Posterior vena cava (tissue), 2 donors: ENCODE measurements at regions not wholly inside any gene's neighbourhood (a gene's known extent, or its start where the extent isn't known, plus 50 kb on each side); places are given as distances from the start of the nearest gene placed in this dataset.
"Not testable (repeated sequence)": the region's sequence is repeated elsewhere in the genome, so short reads cannot be mapped to it uniquely, and the experiment has no call there.

ENCODE experiments used
- DNase-seq: peaks from one replicate; pipeline ENCODE4 v3.0.0-alpha.2; 2020; ENCODE audit warnings: low spot score
- intact Hi-C, 2 donors: fragments of 100-400 bp; cut with DNase I; formaldehyde crosslinking; loops; one replicate each; pipeline versions ENCODE4 v1.14.1 to v1.14.2; 2022 to 2023
- donor health status: DM: yes; HTN: yes; CAD: no.
- donor health status: DM: yes; HTN: yes; CAD: no.

DNA sequence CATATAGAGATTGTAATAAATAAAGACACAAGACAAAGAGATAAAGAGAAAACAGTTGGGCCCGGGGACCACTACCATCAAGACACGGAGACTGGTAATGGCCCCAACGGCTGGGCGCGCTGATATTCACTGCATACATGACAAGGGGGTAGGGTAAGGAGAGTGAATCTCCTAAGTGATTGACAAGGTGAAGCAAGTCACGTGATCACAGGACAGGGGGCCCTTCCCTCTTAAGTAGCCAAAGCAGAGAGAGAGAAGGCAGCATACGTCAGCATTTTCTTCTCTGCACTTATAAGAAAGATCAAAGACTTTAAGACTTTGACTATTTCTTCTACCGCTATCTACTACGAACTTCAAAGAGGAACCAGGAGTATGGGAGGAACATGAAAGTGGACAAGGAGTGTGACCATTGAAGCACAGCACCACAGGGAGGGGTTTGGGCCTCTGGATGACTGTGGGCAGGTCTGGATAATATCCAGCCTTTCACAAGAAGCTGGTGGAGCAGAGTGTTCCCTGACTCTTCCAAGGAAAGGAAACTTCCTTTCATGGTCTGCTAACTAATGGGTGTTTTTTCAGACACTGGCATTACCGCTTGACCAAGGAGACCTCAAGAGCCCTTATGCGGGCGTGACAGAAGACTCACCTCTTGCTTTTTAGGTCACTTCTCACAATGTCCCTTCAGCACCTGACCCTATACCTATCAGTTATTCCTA, 75.6 kb downstream of the MRPL39 start:
- DNase-seq, intact Hi-C loops: not testable (repeated sequence)

DNA sequence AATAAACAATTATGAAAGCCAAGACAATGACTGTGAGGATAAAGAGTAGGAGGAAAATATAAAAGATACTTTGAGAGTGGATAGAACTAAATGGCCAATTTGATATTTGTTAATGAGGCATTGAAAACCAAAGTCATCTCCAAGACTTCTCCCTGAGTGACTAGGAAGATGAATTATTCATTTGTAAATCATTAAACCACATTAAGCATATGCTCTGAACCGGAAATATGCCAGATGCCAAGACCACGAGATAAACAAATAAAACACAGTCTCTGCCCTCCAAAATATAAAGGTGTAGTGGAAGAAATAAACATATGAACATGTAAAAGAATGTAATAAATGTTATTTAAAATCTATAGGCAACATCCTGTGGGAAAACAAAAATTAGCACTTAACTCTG, 78.8 kb downstream of the MRPL39 start:
- DNase-seq: no peak
- intact Hi-C loops: no loop called here

DNA sequence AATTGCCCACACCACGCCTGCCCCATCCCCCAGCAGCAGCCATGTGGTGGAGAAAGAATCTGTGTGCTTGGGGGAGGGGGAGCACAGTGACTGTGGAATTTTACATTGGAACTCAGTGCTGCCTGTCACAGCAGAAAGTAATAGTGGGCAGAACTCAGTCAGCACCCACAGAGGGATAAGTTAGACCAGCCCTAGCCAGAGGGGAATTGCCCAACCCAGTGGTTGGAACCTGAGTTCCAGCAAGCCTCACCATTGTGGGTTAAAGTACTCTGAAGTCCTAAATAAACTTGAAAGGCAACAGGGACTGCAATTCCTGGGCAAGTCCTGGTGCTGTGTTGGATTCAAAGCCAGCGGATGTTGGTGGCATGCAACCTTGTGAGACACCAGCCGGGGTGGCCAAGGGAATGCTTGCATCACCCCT, 88.8 kb downstream of the MRPL39 start:
- intact Hi-C loops: loop anchor here in 1 of 2 donors (10.0 kb wide), 1 partner anchor 1694 kb away; no protein-coding TSS in a partner anchor
- no peak for DNase-seq

DNA sequence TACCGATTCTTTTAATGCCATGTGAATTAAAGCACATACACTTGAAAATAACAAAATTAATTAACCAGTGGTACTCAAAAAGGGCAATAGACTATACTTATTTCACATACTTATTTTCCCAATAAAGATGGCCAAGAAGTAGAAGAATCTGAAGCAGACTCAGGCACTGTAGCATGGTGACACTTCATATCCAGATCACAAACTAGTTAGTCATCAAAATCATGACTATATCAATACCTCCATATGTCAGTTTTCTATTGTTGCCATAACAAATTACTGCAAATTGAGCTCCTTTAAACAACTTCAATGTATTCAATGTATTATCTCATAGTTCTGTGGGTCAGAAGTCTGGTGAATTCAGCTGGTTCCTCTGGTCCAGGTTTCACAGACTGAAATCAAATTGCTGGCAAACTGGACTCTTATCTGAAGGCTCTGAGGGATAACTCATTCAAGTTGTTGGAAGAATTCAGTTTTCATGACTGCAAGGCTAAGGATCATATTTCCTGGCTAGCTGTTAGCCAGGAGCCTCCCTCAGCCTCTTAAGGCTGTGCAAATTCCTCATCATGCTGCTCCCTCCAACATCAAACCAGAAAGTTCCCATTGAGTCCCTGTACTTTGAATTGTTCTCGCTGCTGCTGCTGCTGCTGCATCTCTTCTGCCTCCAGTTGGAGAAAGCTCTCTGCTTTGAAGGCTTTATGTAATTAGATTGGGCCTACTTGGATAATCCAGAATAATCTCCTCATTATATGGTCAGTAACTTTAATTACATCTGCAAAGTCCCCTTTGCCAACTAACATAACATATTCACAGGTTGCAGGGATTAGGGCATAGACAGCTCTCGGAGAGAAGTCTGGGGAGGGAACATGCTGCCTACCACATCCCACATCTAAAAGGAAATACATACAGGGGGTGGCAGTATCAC, 91.5 kb downstream of the MRPL39 start:
- DNase-seq: no peak
- intact Hi-C loops: loop anchor here in 1 of 2 donors (10.0 kb wide), 1 partner anchor 1691 kb away; no protein-coding TSS in a partner anchor

DNA sequence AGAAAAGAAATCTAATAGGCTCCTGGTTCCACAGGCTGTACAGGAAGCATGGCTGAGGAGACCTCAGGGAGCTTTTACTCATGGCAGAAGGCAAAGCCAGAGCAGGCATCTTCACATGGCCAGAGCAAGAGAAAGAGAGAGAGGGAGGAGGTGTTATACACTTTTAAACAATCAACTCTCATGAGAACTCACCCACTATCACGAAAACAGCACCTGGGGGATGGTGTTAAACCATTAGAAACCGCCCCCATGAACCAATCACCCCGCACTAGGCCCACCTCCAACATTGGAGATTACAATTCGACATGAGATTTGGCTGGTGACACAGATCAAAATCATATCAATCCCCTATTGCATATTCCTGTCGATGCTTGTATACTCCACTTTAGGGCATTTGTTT, 93.5 kb downstream of the MRPL39 start:
- intact Hi-C loops: loop anchor here in 1 of 2 donors (10.0 kb wide), 1 partner anchor 1689 kb away; no protein-coding TSS in a partner anchor
- no peak for DNase-seq

DNA sequence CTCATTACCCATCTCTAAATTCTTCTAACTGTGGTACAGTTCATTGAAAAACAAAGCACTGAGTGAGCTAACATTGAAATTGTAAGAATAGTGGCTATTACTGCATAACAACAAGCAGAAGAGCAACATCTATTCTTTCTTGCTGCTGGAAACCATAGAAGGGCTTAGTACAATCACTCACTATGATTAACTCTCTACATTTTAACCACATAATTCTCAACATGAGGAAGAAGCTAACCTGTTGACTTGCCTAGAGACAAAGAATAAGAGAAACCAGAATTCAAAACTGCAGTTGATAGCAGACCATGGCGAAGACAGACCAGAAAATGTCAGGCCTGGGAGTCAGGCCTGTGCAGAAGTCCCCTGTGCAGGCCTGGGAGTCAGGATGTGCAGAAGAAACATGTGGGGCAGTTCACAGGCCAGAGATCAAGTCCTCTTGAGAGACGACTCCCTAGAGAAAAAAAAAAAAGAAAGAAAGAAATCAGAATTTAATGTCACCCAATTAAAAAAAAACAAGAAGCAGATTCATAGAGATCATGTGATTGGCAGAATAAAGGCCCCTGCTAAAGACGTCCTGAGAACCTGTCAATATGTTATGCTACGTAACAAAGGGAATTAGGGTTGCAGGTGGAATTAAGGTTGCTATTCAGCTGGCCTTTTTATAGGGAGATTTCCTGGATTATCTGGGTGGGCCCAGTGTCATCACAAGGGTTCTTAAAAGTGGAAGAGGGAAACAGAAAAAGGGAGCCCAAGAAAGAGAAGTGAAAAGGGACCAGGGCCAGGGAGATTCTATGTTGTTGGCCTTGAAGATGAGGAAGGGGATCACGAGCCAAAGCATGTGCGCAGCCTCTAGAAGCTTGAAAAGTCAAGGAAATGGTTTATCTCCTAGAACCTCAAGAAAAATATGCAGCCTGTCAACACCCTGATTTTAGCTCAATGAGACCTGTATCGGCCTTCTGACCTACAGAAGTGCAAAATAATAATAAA, 94.9 kb downstream of the MRPL39 start:
- intact Hi-C loops: loop anchor here in 1 of 2 donors (10.0 kb wide), 1 partner anchor 1688 kb away; no protein-coding TSS in a partner anchor
- no peak for DNase-seq

DNA sequence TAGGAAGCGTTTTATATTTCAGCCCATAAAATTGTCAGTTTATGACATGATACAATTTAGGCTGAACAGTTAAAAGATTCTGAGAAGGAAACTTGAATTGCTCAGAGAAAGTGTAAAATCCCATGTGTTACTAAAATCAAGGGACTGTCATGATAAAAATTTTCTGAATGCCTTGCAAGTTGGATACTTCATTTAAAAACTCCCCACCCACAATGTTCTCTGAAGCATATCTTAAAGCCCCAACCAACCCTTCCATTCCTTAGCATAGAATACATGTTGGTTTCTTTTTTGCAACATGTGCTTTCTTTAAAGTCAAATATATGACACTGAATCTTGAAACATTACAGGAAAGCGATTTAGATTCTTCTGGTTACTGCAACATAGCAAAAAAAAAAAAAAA, 97.4 kb downstream of the MRPL39 start:
- no peak for DNase-seq
- intact Hi-C loops: loop anchor here in 1 of 2 donors (10.0 kb wide), 1 partner anchor 1685 kb away; no protein-coding TSS in a partner anchor

DNA sequence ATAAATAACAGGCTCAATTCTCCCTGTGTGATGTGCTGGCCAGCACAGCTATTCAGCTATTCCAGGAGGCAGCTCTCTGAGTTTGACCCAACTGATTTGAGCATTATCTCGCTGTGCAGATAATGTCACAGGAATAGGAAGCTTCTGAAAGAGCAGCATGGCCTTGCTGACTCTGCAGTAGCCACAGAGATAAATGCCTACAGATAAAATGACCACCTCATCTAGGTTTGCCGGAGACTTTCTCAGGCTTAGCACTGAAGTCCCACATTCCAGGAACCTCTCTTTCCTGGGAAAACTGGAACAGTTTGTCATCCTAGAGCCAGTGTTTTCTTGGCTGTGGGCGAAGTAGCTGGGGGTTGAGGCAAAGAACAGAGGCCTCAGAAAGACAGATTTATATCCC, 98.9 kb downstream of the MRPL39 start:
- no peak for DNase-seq
- intact Hi-C loops: no loop called here

DNA sequence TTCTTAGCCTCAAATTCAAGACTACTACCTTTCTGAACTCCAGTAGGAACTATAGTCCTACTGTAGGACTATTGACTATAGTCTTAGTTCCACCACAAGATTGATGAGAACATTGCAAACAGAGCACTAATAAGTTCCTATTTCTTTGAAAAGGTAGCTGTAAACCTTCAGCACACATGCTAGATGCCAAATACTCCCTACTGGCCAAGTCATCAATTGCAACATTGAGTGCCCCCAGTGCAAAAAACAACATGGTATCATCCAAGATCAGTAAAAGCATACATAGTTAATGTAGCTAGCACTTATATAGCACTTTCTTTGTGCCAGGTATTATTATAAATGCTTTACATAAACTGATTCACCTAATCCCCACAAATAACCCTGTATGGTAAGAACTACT, 99.8 kb downstream of the MRPL39 start:
- DNase-seq: no peak
- intact Hi-C loops: no loop called here

DNA sequence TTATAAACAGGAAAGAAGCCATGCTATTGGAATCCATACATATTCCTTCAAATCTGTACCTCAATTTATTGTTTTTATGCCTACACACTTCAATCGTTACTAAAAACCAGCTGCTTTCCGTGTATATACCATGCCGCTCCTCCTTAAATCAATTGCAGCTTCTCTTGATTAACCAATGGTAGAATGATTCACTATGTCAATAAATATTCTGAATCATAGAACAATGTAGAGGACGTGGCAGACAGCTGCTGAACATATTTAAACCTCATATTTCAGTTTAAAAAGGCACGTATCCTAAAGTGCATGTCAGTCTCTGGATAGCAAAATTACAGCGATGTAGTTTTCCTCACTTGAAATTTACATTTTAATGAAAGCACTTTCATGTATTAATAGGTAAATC, 100.4 kb downstream of the MRPL39 start:
- DNase-seq: no peak
- intact Hi-C loops: no loop called here

DNA sequence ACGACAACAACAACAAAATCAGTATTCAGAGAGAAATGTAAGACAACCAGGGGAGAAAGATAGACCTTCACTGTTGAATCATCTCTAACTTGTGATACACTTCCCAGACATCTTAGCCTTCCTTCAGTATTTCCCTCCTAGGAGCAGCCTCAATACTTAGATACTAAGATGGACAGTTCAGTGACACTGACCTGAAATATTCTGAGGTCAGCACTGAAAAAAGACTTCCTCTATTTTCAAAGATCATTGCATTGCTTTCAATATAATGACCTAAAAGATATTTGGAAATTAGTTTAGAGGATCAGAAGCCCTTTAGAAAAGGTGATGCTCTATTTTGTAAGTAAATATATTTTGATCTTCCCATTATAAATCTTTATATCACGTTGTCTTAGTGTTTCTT, 101.0 kb downstream of the MRPL39 start:
- intact Hi-C loops: no loop called here
- DNase-seq: no peak

DNA sequence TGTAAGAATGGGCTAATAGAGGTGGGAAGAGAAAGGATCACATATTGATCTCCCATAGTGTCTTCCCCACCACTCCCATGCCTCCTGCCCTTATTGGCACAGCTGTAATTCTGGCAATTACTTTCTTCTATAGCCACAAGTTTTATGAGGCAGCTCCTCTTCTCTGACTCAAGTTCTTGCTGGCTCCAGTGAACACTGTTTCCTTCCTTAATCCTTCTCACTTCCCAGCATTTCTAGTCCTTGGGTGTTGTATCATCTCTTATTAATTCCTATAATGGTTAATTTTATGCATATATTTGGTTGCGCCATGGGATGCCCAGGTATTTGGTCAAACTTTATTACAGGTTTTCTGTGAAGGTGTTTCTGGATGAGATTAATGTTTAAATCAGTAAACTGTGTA, 103.3 kb downstream of the MRPL39 start:
- no peak for DNase-seq
- intact Hi-C loops: no loop called here

DNA sequence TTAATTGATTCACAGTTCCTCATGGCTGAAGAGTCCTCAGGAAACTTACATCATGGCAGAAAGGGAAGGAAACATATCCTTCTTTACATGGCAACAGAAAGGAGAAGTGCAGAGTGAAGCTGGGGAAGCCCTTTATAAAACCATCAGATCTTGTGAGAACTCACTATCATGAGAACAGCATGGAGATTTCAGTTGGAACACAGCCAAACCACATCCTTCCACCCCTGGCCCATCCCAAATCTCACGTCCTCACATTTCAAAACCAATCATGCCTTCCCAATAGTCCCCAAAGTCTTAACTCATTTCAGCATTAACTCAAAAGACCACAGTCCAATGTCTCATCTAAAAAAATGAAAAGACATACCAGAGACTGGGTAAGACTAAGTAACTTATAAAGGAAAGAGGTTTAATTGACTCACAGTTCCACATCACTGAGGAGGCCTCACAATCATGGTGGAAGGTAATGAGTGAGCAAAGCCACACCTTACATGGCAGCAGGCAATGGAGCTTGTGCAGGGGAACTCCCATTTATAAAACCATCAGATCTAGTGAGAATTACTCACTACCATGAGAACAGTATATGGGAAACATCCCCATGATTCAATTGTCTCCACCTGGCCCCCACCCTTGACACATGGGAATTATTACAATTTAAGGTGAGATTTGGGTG, 105.2 kb downstream of the MRPL39 start:
- DNase-seq: no peak

DNA sequence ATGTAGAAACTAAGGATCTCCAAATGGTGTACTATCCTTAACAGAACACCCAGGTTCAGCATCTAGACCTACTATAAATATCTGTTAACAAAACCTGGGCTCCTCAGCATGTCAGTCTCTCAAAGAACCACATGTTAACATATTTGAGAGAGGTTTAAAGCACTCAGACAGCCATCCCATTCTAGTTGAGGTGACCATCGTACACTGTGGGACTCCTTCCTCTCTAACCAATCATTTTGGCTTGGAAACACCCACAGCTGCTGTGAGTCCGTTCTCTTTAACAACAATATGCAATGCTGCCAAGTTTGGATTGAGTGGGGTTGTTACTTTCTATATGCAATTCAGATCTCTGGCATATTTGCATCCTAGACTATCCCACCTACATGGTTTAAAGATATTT, 105.8 kb downstream of the MRPL39 start:
- intact Hi-C loops: no loop called here
- DNase-seq: no peak

More for the DNA sequence above, 105.2 kb downstream of the MRPL39 start:
- intact Hi-C loops: no loop called here

DNA sequence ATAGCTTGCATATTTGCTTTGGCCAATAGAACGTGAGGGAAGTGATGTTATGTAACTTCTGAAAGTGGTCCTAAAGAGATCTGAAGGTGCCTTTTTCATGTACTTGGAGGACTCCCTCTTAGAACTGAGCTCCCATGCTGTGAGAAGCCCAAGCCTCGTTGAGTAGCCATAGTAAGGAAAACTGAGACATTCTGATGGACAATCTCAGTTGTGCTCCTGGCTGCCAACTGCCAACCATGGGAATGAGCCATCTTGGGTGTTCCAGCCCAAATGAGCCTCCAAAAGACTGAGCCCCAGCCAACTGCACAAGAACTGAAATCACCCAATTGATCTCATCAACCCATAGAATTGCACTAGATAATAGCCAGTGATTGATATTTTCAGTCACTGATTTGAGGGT, 106.7 kb downstream of the MRPL39 start:
- intact Hi-C loops: no loop called here
- DNase-seq: no peak

DNA sequence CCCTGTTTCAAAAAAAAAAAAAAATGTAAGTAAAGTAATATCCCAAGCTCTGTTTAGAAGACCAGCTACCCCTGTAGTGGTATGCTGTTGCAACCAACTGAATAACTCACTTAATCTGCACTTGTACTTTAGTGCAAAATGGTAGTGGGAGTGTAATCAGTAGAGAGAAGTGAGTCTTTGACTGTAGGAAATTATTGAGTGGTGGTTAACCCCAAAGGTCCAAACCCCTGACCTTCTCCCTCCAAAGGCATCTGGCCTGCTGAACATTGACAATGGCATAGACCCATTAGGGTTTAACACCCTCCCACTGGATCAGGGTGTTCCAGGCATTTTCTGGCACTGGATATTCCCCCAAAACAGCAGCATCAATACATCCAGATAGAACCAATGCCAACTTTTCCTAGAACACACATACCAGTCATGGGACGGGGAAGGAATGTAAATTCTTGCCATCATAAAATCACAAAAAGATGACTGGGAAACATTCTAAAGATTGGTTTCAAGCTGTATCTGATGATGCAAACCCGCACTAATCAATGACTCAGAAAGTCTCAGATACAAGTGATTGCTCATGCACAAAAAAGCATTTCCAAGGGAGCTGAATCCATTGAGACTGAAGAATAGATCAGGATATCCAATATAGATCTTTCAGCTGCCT, 110.3 kb downstream of the MRPL39 start:
- intact Hi-C loops: no loop called here
- no peak for DNase-seq

DNA sequence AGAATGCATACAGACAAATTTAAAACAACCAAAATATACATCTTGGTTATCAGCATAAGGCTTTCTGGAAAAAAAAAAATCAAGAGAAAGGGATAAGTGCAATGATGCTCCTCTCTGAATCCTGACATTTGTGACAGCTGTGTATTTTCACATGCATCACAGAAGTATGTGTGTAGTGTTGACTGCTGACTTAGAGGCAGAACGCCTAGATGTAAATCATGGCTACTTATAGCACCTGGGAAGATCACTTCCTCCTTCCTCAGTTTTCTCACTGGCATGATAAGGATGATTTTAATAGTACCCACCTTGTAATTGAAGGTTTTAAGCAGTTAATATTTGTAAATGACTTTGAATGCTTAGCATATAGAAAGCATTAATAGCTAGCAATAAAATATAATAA, 112.5 kb downstream of the MRPL39 start:
- intact Hi-C loops: no loop called here
- DNase-seq: no peak

DNA sequence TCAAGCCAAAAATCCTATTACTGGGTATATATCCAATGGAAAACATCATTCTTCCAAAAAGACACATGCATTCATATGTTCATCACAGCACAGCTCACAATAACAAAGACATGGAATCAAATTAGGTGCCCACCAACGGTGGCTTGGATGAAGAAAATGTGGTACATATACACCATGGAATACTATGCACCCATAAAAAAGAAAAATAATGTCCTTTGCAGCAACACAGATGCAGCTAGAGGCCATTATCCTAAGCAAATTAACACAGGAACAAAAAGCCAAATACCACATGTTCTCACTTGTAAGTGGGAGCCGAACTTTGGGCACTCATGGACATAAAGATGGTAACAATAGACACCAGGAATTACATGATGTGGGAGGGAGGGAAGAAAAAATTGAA, 113.6 kb downstream of the MRPL39 start:
- DNase-seq: no peak
- intact Hi-C loops: no loop called here
